Keratinocyte (primary cell): ENCODE measurements at regions not wholly inside any gene's neighbourhood (a gene's known extent, or its start where the extent isn't known, plus 50 kb on each side); places are given as distances from the start of the nearest gene placed in this dataset.

Source experiments
- DNase-seq: peaks from one replicate; pipeline ENCODE4 v3.0.0-alpha.2; 2011; ENCODE audit warnings: low read depth, missing footprints, low spot score
- FAIRE-seq: peaks from 2 replicates; lab custom pipeline; 2011; peaks lifted over from hg19 to GRCh38; lab: Jason Lieb, UNC
- H2AFZ ChIP-seq: 2 replicates; pipeline ENCODE4 v1.6.0; 2012; ENCODE audit warnings: low read length, control low read depth, inconsistent platforms; ENCODE audit not compliant: control insufficient read depth
- H3K27ac ChIP-seq: 2 replicates; pipeline ENCODE4 v1.5.1; 2011; ENCODE audit warnings: low read length; ENCODE audit not compliant: control insufficient read depth, insufficient read depth
- H3K27me3 ChIP-seq: 3 replicates; pipeline ENCODE4 v1.6.0; 2011; ENCODE audit warnings: low read length; ENCODE audit not compliant: control insufficient read depth, insufficient read depth; ENCODE audit errors: extremely low read depth
- H3K36me3 ChIP-seq, 2 experiments: 2 replicates in 1 of 2; 3 replicates in 1 of 2; pipeline ENCODE4 v1.5.1; 2011; ENCODE audit warnings: low read length in 2 of 2, mild to moderate bottlenecking in 1 of 2; ENCODE audit not compliant: control insufficient read depth in 2 of 2, insufficient read depth in 2 of 2; ENCODE audit errors: extremely low read depth in 1 of 2
- H3K4me1 ChIP-seq: 3 replicates; pipeline ENCODE4 v1.5.1; 2011; ENCODE audit warnings: low read length; ENCODE audit not compliant: control insufficient read depth, insufficient read depth; ENCODE audit errors: extremely low read depth
- H3K4me2 ChIP-seq: 3 replicates; pipeline ENCODE4 v1.6.0; 2011; ENCODE audit warnings: low read depth, low read length; ENCODE audit not compliant: control insufficient read depth, insufficient read depth; ENCODE audit errors: extremely low read depth
- H3K4me3 ChIP-seq, 3 experiments: fragments of 200-600 bp in 1 of 3; sonication (generic) in 1 of 3; 2 replicates in 2 of 3; 3 replicates in 1 of 3; pipeline ENCODE4 v1.5.1; 2011 to 2016; ENCODE audit warnings: low read length in 3 of 3, mild to moderate bottlenecking in 3 of 3, control low read depth in 2 of 3, inconsistent platforms in 1 of 3, low read depth in 1 of 3, mixed read lengths in 1 of 3, mixed run types in 1 of 3, moderate library complexity in 1 of 3; ENCODE audit not compliant: control insufficient read depth in 2 of 3, insufficient read depth in 2 of 3; ENCODE audit errors: extremely low read depth in 1 of 3
- H3K79me2 ChIP-seq: 2 replicates; pipeline ENCODE4 v1.6.0; 2012; ENCODE audit warnings: low read length; ENCODE audit not compliant: control insufficient read depth, insufficient read depth
- H3K9ac ChIP-seq: 3 replicates; pipeline ENCODE4 v1.6.0; 2011; ENCODE audit warnings: low read length; ENCODE audit not compliant: control insufficient read depth, insufficient read depth; ENCODE audit errors: extremely low read depth
- H3K9me1 ChIP-seq: 3 replicates; pipeline ENCODE4 v1.6.0; 2011; ENCODE audit warnings: low read length; ENCODE audit not compliant: control insufficient read depth, insufficient read depth; ENCODE audit errors: extremely low read depth
- H3K9me3 ChIP-seq: 2 replicates; pipeline ENCODE4 v1.5.1; 2012; ENCODE audit warnings: low read depth, low read length; ENCODE audit not compliant: control insufficient read depth
- H4K20me1 ChIP-seq: 3 replicates; pipeline ENCODE4 v1.6.0; 2011; ENCODE audit warnings: low read length; ENCODE audit not compliant: control insufficient read depth, insufficient read depth; ENCODE audit errors: extremely low read depth
- CTCF ChIP-seq, 3 experiments: IDR thresholded peaks in 1 of 3; conservative IDR thresholded peaks in 1 of 3; optimal IDR thresholded peaks in 1 of 3; 2 replicates in 2 of 3; 3 replicates in 1 of 3; pipeline versions ENCODE3 to v1.5.1; 2011; ENCODE audit warnings: low read length in 3 of 3, mild to moderate bottlenecking in 3 of 3, moderate library complexity in 2 of 3, control low read depth in 1 of 3, inconsistent platforms in 1 of 3; ENCODE audit not compliant: insufficient read depth in 2 of 3; ENCODE audit errors: extremely low read depth in 1 of 3
- EZH2 ChIP-seq: IDR thresholded peaks from one replicate; pipeline ENCODE4 v1.6.1; 2012; ENCODE audit warnings: inconsistent platforms, mild to moderate bottlenecking, low read length, moderate library complexity
- dilution Hi-C: fragments of 300-500 bp; cut with MboI; formaldehyde crosslinking; loops from one replicate; pipeline ENCODE4 v1.7.0; 2020; ENCODE audit warnings: low sequenced_read_pairs; ENCODE audit not compliant: extremely low pct_ligation_motif_present

GRCh38 chr5:82730913-82731312, 346.3 kb downstream of the TMEM167A start:
- TF ChIP-seq CTCF (optimal IDR thresholded peaks at IDR 0.05 in 1 of 3, IDR thresholded peaks at IDR 0.05 in 1 of 3, conservative IDR thresholded peaks at IDR 0.05 in 1 of 3; ENCODE audit: extremely low read depth in 1 of 3, insufficient read depth in 2 of 3, low read length in 3 of 3) (no peak), EZH2 (no peak)
- Histone ChIP-seq H4K20me1 (no peaks in the 10 kb centered on the region), H3K9me3 (no peaks in the 10 kb centered on the region), H3K27me3 (no peaks in the 10 kb centered on the region), H3K4me2 (no peak overlapping the region), H3K9me1 (no peaks in the 10 kb centered on the region), H3K27ac (no peak overlapping the region), H3K4me1 (no peaks in the 10 kb centered on the region), H3K36me3 (no peaks in the 10 kb centered on the region), H3K4me3 (no peak overlapping the region), H3K9ac (no peak overlapping the region), H3K79me2 (no peaks in the 10 kb centered on the region), H2AFZ (no peak overlapping the region)
- no peak for FAIRE-seq
- no peak for DNase-seq
- dilution Hi-C loops: no loop called here

DNA sequence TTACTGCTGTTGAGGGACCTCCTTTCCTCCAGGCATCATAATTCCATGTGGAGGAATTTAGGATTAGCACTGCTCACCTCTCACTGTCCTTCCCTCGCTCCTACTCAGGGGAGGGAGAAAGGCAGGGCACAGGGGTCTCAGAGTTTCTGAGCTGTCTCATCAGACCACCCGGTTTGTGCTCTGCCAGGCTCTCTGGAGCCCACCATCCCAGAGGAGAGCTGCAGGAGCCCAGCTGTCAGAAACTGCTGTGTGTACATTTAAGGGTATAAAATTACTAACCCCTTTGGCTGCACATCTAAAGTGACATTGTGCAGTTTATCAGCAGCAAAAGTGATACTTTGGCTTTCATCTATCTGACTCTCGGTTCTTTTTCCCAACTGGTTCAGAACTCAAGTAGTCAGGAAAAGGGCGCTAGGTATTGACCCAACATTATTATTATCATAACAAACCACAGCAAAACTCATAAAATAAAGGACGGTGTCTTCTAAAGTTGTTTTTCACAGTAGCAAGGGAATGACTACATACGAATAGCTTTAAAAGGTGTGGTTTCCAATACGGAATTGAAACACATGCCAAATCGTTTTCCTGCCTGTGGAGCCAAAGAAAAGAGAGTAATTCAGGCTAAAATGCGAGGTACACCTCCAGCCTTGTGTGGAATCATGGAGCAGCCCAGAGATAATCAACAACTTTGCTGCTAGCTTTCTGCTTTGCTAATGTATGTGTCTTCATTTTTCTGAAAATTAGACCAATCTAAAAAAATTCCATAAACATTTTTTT, 348.1 kb downstream of the TMEM167A start:
- H3K4me3 ChIP-seq: no peak overlapping the region
- no peaks in the 10 kb centered on the region for H3K4me1 ChIP-seq
- H3K79me2 ChIP-seq: no peaks in the 10 kb centered on the region
- DNase-seq (no peak), FAIRE-seq (no peak)
- H3K9me1 ChIP-seq: no peaks in the 10 kb centered on the region
- no peaks in the 10 kb centered on the region for H3K9me3 ChIP-seq
- dilution Hi-C loops: no loop called here
- H4K20me1 ChIP-seq: no peaks in the 10 kb centered on the region
- H3K27ac ChIP-seq: no peak overlapping the region
- no peaks in the 10 kb centered on the region for H3K27me3 ChIP-seq
- no peak for TF ChIP-seq EZH2
- TF ChIP-seq CTCF (optimal IDR thresholded peaks at IDR 0.05 in 1 of 3, IDR thresholded peaks at IDR 0.05 in 1 of 3, conservative IDR thresholded peaks at IDR 0.05 in 1 of 3; ENCODE audit: extremely low read depth in 1 of 3, insufficient read depth in 2 of 3, low read length in 3 of 3): no peak
- no peaks in the 10 kb centered on the region for H3K36me3 ChIP-seq
- no peak overlapping the region for H3K4me2 ChIP-seq
- H2AFZ ChIP-seq: no peak overlapping the region
- no peak overlapping the region for H3K9ac ChIP-seq
